ENCODE measurements at regions not wholly inside any gene's neighbourhood (a gene's known extent, or its start where the extent isn't known, plus 50 kb on each side); places are given as distances from the start of the nearest gene placed in this dataset.
"Not testable (repeated sequence)": the region's sequence is repeated elsewhere in the genome, so short reads cannot be mapped to it uniquely, and the experiment has no call there.

DNA sequence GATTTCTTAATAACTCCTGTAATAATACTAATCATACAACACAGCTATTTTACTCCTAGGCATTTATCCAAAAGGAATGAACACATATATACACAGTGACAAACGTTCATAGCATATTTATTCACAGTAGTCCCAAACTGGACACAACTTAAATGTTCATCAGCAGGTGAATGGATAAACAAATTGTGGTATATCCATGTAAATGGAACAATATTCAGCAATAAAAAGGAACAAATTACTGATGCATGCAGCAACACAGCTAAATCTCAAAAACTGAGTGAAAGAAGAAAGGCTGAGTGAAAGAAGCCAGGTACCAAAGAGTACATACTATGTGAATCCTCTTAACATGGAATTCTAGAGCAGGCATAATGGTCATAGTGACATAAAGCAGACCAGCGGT, 242.7 kb upstream of the USP24 start:
- DNase-seq = no peak

DNA sequence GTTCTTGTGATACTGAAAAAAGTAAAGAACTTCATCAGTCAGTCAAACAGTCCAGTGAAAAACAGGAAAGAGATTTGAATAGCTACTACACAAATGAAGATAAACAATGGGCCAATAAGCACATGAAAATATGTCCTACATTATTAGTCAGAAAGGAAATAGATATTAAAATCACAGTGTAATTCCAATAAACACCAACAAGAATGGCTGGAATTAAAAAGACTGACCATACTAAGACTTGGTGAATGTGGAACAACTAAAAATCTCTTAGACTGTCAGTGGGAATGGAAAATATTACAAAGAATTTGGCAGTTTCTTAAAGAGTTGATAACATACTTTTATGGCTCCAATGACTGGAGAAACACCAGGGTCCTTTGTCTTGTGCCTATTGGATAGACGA, 241.8 kb upstream of the USP24 start:
- DNase-seq = no peak

DNA sequence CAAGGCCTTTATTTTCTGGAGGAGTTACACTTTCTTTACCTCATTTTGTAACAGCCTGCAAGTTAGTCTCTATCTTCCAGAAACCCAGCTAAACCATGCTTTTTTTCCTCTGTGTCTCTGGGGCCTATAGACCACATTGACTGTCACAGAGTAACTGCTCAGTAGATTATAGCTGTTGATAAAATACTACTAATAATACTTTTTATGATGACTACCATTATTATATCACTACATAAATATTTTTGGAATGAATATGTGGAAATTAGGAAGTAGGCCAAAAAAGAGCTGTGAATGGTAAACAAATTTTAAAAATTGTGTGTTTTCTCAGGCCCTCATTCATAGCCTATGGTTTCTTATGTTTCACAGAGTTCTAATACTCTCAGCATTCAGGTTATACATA, 233.1 kb upstream of the USP24 start:
- no peak for DNase-seq

DNA sequence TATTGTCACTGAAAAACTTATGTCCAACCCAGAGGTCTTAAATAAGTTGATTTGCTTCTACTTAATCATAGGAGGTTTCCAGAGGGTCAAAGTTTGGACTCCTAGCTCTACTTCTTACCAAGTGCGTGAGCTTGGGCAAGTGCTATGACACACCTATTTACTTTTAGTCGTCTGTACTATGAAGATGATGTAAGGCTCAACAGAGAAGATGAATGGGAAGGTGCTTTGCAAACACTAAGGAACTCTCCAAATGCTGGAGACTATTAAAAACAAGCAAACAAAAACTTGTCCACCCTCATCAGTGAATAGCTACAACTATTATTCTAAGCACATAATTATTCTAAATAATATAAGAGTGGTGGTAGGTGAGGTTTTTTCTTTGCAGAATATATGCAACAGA, 232.3 kb upstream of the USP24 start:
- DNase-seq = no peak

DNA sequence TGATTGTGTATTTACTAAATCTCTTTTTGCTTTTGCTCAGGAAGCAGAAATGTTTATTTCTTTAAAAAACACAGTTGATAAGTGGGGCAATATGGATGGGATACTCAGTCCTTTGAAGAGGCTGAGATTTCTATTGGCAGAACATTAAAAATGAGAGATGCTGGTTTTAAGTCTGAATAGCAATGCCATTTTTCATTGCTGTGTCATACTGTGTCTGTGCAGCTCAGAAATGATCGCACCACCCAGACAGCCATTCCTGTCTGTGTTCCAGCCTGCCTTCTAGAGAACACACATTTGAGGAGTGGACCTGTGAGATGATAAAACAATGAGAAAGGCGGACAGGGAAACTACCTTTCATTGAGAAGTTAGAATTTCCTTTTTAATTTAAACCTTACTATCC, 231.2 kb upstream of the USP24 start:
- no peak for DNase-seq

DNA sequence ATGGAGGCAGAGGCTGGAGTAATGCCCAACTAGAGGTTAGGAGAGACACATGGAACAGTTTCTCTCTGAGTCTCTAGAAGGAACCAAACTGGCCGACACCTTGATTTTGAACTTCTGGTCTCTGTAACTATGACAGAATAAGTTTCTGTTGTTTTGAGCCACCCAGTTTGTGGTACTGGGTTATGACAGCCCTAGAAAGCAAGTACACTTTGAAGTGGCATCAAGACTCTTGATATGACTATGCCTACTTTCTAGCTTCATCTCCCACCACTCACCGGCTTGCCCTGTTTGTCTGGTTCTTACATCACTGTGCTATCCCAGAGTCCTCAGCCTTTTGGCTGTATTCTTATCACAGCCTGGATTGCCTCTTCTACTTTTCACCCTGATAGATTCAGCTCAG, 230.3 kb upstream of the USP24 start:
- peak; percentile 23 to 25 for DNase-seq

DNA sequence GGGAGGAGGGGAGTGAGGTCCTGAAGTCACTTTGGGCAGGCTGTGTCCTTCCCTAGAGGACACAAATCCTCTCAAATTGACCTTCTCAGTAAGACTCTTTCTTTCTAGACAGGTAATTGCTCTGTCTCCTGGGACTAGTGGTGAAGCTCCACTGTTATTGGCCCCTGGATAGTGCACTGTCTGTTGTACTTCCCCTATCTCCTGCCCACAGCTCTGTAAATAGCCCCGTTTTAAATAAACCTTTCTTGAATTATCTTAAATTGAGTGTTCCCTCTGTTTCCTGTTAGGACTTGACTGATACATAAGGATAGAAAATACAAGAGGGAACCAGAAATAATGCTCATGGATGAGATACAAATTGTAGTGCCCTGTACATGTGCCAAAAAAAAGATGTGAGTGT, 229.5 kb upstream of the USP24 start:
- DNase-seq = no peak

DNA sequence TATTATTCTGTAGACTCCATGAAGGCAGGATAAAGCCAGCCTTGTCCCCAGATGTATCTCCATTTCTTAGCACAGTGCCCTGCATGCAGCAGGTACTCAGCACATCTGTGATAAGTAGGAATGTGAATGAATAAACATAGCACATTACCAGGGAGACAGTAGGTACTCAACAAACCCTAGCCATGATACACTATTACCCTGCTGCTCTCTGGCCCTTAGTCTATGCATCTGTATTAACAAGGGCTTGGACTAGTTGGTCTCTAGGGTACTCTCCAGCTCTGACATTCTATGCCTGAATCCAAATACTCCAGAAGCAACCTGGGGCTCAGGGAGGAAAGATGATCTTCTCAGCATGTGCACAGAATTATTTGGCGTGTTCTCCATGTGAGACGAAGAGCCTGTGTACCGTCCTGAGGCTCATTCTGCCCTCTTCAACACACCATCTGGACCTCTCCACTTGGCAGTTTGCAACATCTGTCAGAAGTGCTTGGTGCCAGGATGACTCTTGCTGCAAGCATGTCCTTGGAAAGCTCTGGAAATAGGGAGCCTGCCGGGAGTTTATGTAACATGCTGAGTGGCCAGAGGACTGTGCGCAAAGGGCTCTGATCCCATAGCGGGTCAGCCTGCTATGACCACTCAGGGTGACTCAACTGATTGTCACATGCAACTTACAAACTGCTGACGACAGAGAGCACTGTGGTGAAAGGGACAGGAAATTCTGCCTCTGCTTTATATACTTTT, 228.2 kb upstream of the USP24 start:
- DNase-seq = no peak

DNA sequence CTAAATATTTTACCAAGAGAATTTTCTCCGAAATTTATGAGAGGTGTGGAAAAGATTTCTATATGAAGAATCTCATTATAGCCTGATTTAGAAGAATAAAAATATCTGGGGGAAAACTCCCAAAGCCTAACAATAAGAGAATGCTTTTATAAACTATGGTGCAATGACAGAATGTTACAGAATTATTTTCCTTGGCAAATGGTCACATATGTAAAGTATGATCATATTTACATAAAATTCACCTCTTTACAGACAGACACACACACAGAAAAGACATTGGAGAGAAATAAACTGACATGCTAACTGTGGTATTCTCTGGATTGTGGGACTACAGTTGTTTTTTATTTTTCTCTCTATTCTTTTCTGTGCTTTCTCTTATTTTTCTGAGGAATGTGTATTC, 226.3 kb upstream of the USP24 start:
- no peak for DNase-seq

DNA sequence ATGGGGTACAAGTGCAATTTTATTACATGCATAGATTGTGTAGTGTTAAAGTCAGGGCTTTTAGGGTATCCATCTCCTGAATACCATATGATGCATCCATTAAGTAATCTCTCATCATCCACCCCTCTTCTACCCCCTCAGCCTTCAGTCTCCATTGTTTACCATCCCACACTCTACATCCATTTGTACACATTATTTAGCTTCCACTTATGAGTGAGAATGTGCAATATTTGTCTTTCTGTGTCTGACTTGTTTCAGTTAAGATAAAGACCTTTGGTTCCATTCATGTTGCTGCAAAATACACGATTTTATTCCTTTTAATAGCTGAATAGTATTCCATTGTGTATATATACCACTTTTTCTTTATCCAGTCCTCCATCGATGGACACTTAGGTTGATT, 222.5 kb upstream of the USP24 start:
- DNase-seq = no peak

DNA sequence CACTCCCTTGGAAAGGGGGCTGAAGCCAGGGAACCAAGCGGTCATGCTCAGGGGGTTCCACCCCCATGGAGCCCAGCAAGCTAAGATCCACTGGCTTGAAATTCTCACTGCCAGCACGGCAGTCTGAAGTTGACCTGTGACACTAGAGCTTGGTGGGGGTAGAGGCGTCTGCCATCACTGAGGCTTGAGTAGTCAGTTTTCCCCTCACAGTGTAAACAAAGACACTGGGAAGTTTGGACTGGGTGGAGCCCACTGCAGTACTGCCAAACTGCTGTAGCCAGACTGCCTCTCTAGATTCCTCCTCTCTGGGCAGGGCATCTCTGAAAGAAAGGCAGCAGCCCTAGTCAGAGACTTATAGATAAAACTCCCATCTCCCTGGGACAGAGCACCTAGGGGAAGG, 215.6 kb upstream of the USP24 start:
- DNase-seq = not testable (repeated sequence)

DNA sequence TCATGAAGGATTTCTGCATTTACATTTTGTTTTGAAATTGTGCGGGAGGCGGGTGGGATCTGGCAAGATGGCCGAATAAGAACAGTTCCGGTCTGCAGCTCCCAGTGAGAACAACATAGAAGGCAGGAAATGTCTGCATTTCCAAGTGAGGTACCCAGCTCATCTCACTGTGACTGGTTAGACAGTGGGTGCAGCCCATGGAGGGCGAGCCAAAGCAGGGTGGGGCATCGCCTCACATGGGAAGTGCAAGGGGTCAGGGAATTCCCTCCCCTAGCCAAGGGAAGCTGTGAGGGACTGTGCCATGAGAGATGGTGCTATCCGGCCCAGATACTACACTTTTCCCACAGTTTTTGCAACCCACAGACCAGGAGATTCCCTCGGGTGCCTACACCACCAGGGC, 215.0 kb upstream of the USP24 start:
- DNase-seq = not testable (repeated sequence)

DNA sequence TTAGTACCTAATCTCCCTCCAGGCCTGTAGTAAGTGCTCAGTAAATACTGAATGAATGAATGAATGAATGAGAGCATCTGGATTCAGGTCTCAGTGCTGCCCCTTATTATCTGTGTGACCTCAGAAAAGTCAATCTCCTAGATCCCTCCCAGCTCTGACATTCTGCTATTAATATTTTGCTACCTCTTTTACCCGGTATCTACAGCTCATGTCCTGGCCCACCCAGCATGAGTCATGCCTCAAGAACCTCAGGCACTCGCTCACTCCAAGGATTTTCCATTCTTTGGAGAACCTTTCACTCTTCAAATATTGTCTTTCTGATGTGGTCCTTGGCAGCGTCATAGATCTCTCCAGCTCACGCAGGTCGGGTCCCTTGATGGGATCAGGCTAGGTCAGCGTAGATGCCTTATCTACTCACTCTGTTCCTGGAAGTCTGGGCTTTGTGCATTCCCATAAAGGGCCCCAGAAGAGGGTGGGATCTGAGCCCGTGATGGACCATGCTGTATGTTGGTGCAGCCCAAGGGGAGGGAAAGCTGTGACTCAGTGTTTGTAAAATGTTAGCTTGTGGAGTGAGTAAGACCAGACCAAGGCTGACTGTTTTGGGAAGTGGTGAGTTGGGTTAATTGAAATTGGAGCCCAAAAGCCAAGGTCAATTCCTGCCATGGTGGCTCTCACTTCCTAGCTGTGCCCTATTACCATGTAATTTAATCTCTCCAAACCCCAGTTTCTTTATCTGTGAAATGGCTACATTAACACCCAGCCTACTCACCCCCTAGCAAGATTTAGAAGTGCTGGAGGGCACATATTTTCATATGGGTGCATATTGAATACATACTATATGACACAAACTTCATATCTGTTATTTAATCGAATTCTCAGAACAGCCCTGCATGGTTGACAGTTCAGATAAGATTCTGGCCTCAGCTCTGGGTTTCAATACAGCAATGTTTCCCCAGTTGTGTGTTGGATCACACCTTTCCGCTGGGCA, 214.1 kb upstream of the USP24 start:
- DNase-seq = no peak

DNA sequence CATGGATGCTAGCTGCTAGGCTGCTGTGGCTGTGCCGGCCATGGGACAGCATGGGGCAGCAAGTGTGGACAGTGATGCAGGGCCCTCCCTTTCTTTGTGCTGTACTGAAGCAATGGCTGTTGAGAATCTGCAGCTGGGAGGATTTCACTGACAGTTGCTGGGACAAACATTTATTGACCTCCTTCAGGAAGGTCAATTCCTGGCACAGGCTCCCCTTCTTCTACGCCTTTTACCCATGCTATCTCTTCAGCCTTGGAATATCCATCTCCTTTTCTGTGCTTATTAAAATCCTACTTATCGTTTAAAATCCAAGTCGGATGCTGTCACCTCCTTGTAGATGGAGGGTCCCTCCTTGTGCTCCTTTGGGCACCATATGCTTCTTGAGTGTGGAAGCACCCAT, 213.1 kb upstream of the USP24 start:
- DNase-seq = no peak

DNA sequence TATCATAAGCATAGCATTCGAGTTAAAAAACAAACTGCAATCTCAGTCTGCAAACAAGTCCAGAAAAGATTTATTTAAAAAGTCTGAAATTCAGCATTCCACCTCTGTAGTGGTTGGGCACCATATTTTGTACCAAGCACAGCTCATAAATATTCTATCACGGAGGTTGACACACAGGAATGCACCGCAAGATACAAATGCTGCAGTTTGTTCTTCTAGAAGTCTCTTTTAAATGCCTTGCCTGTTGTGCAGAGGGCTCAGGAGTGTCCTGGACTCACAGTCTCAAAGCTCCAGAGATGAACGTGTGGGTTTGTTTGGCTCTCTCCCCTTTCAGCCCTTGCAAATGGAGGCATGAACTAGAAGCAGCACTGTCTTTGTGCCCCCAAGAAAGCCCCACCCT, 212.4 kb upstream of the USP24 start:
- no peak for DNase-seq

DNA sequence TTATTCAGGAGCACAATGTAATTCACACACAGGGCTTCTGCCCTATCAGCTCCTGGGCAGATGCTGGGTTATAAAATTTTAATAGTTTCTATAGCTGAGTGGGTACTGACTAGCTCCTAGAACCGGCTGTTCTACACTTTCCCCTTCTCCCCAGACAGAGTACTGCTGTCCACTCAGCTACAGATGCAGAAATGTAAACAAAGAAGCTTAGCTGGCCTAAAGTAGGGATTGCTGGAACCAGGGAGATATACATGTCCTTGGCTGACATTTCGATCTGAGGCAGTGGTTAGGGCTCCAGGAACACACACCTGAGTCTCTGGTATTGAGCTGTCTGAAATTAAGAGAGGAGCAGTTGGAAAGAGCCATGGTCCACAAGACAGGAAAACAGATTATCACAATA, 211.5 kb upstream of the USP24 start:
- no peak for DNase-seq

DNA sequence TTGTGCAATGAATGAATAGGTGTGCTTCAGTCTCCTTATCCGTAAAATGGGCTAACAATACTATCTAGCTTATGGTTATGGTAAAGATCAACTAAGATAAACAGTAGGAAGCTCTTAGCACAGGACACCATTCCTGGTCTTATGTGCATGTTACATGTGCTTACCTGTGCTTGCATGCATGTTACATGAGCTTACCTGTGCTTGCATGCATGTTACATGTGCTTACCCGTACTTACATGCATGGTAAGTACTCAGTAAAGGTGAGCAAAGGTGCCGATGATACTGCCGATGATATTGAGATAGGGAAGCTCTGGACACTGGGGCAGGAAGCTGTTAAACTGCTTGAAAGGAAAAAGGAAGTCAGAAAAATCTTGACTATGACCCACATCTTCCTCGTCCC, 211.0 kb upstream of the USP24 start:
- DNase-seq = no peak

DNA sequence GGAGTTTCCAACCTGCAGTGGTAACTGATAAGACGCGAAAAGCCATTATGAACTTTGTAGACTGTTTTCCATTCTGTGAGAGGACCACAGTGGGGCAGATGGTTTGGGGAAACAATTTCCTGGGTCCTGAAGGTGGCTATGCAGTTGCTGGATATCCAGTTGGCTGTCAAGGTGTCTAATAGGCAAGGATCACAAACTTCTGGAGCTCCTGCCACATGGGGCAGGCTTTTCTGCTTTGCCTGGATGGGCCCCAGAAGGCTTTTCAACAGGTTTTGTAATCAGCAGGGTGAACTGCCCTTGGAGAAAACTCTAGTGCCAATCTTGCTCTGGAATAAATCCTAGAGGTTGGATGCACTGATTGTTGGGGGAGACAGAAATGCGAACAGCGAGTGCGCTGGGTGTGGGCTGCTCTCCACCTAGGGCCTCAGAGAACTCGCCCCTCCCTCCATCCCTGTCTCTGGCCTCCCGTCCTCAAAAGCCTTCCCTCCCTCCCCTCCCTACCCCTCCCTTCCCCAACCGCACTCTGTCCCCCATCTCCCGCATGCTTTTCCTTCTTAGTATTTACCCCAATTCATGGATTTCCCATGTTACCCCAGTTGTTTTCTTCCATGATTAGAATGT, 210.3 kb upstream of the USP24 start:
- DNase-seq = no peak

DNA sequence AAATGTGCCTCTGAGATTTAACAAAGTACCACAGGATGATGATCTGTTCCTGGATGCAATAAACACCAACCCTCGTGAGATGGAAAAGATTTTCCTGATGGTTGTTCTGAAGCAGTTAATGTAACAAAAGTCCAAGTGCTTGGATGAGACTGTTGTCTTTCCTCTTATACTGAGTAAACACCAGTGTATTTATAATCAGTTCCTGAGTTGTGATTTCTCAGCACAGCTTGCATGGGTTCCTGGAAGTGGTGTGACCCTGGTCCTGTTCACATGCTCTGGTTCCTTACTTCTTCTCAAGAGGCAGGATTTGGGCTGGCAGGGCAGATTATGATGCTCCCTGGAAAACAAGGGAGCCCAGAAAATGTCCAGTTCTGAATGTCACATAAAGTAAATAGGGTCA, 208.2 kb upstream of the USP24 start:
- DNase-seq = no peak

DNA sequence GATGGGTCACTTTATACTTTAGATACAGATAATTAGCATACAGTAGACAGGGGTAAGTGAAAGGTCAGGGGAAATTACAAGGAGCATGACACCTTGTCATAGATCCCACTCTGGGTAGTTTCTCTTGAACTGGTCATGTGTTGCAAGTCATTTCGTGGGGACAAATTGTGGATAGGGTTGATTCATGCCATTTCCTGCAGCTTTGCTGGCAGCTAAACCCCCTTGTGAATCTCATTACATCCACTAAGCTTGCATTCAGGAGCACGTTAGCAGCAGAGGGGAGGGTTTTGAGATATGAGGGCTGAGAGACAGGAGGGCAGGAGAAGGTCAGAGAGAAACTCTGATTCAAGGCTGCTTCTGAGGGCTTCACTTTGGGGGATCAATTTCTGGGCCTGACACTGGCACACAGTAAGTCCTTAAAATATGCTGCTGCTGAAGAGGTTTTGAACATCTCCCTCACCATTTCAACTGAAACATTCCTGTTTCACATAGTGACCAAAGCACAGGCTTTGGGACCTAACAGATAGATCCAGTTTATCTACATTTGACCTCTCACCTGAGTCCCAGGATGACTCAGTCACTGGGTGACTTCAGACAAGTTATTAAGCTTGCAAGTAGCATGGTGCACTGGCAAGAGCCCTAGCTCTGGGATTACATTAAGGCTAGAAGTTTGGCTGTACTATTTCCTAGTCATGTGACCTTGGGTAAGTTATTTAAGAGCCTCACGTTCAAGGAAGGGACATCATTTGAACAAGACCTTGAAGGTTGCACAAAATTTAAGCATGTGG, 206.0 kb upstream of the USP24 start:
- DNase-seq = no peak

DNA sequence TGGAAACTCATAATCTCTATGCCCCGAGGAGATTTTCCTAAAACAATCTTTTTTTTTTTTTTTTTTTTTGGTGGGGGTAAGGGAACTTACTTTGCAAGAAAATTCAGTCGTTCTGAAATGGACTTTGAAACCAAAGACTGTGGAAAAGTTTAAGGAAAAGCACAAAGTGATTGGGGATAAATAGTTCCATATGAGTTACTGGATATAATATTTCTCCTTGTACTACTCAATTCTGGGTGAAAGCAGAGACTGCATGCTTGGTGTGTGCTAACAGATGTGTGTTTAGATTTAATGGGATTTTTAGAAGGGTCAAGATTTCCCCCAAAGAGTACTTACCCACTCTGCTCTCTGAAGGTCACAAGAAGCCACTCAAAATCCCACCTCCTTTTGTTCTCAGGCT, 204.9 kb upstream of the USP24 start:
- no peak for DNase-seq

DNA sequence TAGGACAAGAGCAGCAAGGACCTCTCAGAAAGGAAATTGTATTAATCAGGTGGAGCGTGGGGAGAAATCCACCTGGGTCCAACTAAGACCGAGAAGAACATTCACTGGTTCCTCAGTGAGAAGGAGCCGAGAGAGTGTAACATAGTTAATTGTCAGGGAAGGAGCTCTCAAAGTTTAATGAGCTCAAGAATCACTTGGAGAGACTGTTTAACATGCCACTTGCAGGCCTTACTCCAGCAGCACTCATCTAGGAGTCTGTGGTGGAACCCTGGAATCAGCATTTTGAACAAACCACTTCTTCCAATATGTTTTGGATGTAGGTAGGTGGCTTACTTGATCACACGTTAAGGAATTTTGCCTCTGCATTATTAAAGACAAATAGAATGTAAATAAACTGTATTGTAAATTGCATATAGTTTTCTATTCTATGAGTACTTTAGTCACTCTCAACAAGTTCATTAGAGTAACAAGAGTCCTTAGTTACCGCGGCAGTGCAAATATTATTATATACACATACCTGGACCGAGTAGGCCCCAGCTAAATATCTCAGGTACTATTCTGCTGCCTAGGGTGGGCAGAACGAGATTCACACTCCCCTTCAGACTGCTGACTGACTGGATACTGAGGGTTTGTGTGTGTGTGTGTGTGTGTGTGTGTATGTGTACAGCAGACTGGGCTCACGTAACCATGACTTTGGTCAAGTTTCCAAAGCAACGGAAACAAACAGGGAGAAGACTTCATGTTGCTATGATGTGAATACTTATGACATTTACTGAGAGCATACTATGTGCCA, 203.2 kb upstream of the USP24 start:
- no peak for DNase-seq
